ENCODE measurements at regions not wholly inside any gene's neighbourhood (a gene's known extent, or its start where the extent isn't known, plus 50 kb on each side); places are given as distances from the start of the nearest gene placed in this dataset.

GRCh38 chr22:47282366-47282765 lies 519.9 kb downstream of the TBC1D22A start:
- DNase-seq, result no peak

- no peak for DNase-seq
Measured at GRCh38 chr22:47281126-47282106, 519.0 kb downstream of the TBC1D22A start.

GRCh38 chr22:47280301-47280700 lies 517.9 kb downstream of the TBC1D22A start:
- DNase-seq, result no peak

GRCh38 chr22:47279746-47280145 lies 517.3 kb downstream of the TBC1D22A start:
- no peak for DNase-seq

- no peak for DNase-seq
Measured at GRCh38 chr22:47279337-47279736, 516.9 kb downstream of the TBC1D22A start.

- DNase-seq, result no peak
Measured at GRCh38 chr22:47278655-47279054, 516.2 kb downstream of the TBC1D22A start.

GRCh38 chr22:47277531-47277930 lies 515.1 kb downstream of the TBC1D22A start:
- DNase-seq, result no peak

GRCh38 chr22:47276991-47277390 lies 514.5 kb downstream of the TBC1D22A start:
- no peak for DNase-seq

- no peak for DNase-seq
Measured at GRCh38 chr22:47276450-47276820, 514.0 kb downstream of the TBC1D22A start.

GRCh38 chr22:47275605-47276449 lies 513.4 kb downstream of the TBC1D22A start:
- DNase-seq, result no peak

- no peak for DNase-seq
Measured at GRCh38 chr22:47274196-47274595, 511.7 kb downstream of the TBC1D22A start.

GRCh38 chr22:47270463-47271135 lies 508.1 kb downstream of the TBC1D22A start:
- DNase-seq, result no peak

- DNase-seq, result no peak
Measured at GRCh38 chr22:47269516-47270088, 507.2 kb downstream of the TBC1D22A start.

GRCh38 chr22:47267513-47268282 lies 505.2 kb downstream of the TBC1D22A start:
- no peak for DNase-seq

GRCh38 chr22:47266329-47266728 lies 503.9 kb downstream of the TBC1D22A start:
- DNase-seq, result no peak

GRCh38 chr22:47260551-47260950 lies 498.1 kb downstream of the TBC1D22A start:
- no peak for DNase-seq

- DNase-seq, result no peak
Measured at GRCh38 chr22:47259990-47260389, 497.5 kb downstream of the TBC1D22A start.

GRCh38 chr22:47259049-47259448 lies 496.6 kb downstream of the TBC1D22A start:
- DNase-seq, result no peak

- DNase-seq, result no peak
Measured at GRCh38 chr22:47257976-47258375, 495.5 kb downstream of the TBC1D22A start.

GRCh38 chr22:47257566-47257965 lies 495.1 kb downstream of the TBC1D22A start:
- no peak for DNase-seq

- no peak for DNase-seq
Measured at GRCh38 chr22:47251911-47252310, 489.5 kb downstream of the TBC1D22A start.
